GM23248 (cell line): ENCODE measurements at regions not wholly inside any gene's neighbourhood (a gene's known extent, or its start where the extent isn't known, plus 50 kb on each side); places are given as distances from the start of the nearest gene placed in this dataset.

Source experiments
- DNase-seq: peaks from one replicate; pipeline ENCODE4 v3.0.0-alpha.2; 2015
- H2AFZ ChIP-seq: fragments of 200-600 bp; sonication (generic); 2 replicates; pipeline ENCODE4 v1.6.1; 2016; ENCODE audit warnings: antibody characterized with exemption
- H3F3A ChIP-seq: fragments of 200-600 bp; sonication (generic); 2 replicates; pipeline ENCODE4 v1.6.1; 2016; ENCODE audit warnings: mild to moderate bottlenecking, antibody characterized with exemption, mixed run types; ENCODE audit not compliant: insufficient read depth
- H3K27ac ChIP-seq: fragments of 200-600 bp; sonication (generic); 2 replicates; pipeline ENCODE4 v1.5.1; 2016; ENCODE audit warnings: mild to moderate bottlenecking
- H3K27me3 ChIP-seq: fragments of 200-600 bp; sonication (generic); replicated peaks from 2 replicates; pipeline ENCODE4 v1.6.1; 2016; ENCODE audit warnings: mild to moderate bottlenecking; ENCODE audit not compliant: insufficient read depth
- H3K36me3 ChIP-seq: fragments of 200-600 bp; sonication (generic); 2 replicates; pipeline ENCODE4 v1.6.1; 2016; ENCODE audit warnings: low read depth, mild to moderate bottlenecking
- H3K4me1 ChIP-seq: fragments of 200-600 bp; sonication (generic); 2 replicates; pipeline ENCODE4 v1.6.1; 2016; ENCODE audit warnings: mild to moderate bottlenecking; ENCODE audit not compliant: insufficient read depth
- H3K4me2 ChIP-seq: fragments of 200-600 bp; sonication (generic); one replicate; pipeline ENCODE4 v1.6.1; 2016; ENCODE audit warnings: mild to moderate bottlenecking; ENCODE audit not compliant: unreplicated experiment
- H3K4me3 ChIP-seq: fragments of 200-600 bp; sonication (generic); 2 replicates; pipeline ENCODE4 v1.5.1; 2016; ENCODE audit warnings: mild to moderate bottlenecking
- H3K79me2 ChIP-seq: fragments of 200-600 bp; sonication (generic); 2 replicates; pipeline ENCODE4 v1.6.1; 2016; ENCODE audit warnings: mild to moderate bottlenecking; ENCODE audit not compliant: insufficient read depth
- H3K9ac ChIP-seq: fragments of 200-600 bp; sonication (generic); 2 replicates; pipeline ENCODE4 v1.6.1; 2016; ENCODE audit warnings: mild to moderate bottlenecking
- H3K9me2 ChIP-seq: fragments of 200-600 bp; sonication (generic); 2 replicates; pipeline ENCODE4 v1.6.1; 2016; ENCODE audit warnings: mixed run types, mild to moderate bottlenecking, moderate library complexity; ENCODE audit not compliant: insufficient read depth
- H3K9me3 ChIP-seq: fragments of 200-600 bp; sonication (generic); one replicate; pipeline ENCODE4 v1.6.1; 2017; ENCODE audit warnings: low read depth
- H4K20me1 ChIP-seq: fragments of 200-600 bp; sonication (generic); 2 replicates; pipeline ENCODE4 v1.6.0; 2016; ENCODE audit not compliant: insufficient read depth
- EZH2 ChIP-seq: fragments of 200-600 bp; sonication (generic); IDR thresholded peaks from 2 replicates; pipeline ENCODE4 v1.6.1; 2018; ENCODE audit warnings: antibody characterized with exemption, mild to moderate bottlenecking; ENCODE audit not compliant: insufficient read depth, poor library complexity, severe bottlenecking
- EZH2phosphoT487 ChIP-seq: fragments of 200-600 bp; sonication (generic); IDR thresholded peaks from 2 replicates; pipeline ENCODE4 v1.6.1; 2018; ENCODE audit warnings: antibody characterized with exemption, moderate library complexity, mild to moderate bottlenecking, low read depth; ENCODE audit not compliant: insufficient read depth
- WGBS, 2 experiments: methylation state at CpG; one replicate each; pipeline ENCODE4 v1.1.6; 2015 to 2017; ENCODE audit warnings: low lambda C conversion rate in 2 of 2, low coverage in 1 of 2; ENCODE audit errors: missing lambda C conversion rate in 2 of 2; 5-methylcytosine and 5-hydroxymethylcytosine counted together
- in situ Hi-C: fragments of 300-500 bp; cut with MboI; formaldehyde crosslinking; loops from 2 replicates; pipeline ENCODE4 v1.15.0; 2020

GRCh38 chrX:4764888-4765287 lies 1051.4 kb upstream of the PRKX start:
- H3K4me1 ChIP-seq, result no peaks in the 10 kb centered on the region
- H3K4me3 ChIP-seq, result no peak overlapping the region
- no peak for DNase-seq
- H3K27ac ChIP-seq, result no peak overlapping the region
- no peaks in the 10 kb centered on the region for H3K9me3 ChIP-seq
- no peaks in the 10 kb centered on the region for H4K20me1 ChIP-seq
- no peaks in the 10 kb centered on the region for H3K9me2 ChIP-seq
- in situ Hi-C loops, result no loop called here
- no peak for TF ChIP-seq EZH2phosphoT487
- H3K4me2 ChIP-seq, result no peak overlapping the region
- H3K36me3 ChIP-seq, result no peaks in the 10 kb centered on the region
- no peaks in the 10 kb centered on the region for H3K27me3 ChIP-seq
- H2AFZ ChIP-seq, result no peak overlapping the region
- no peaks in the 10 kb centered on the region for H3F3A ChIP-seq
- H3K9ac ChIP-seq, result no peak overlapping the region
- 20 to 26% methylated on average over 2 of the region's 2 CpGs for WGBS, 2 experiments
- no peaks in the 10 kb centered on the region for H3K79me2 ChIP-seq

- Histone ChIP-seq H3K9me3 (no peaks in the 10 kb centered on the region), H3K4me2 (no peak overlapping the region), H3K9me2 (no peaks in the 10 kb centered on the region), H3K36me3 (no peaks in the 10 kb centered on the region), H2AFZ (no peak overlapping the region), H3K79me2 (no peaks in the 10 kb centered on the region), H3K27ac (no peak overlapping the region), H4K20me1 (no peaks in the 10 kb centered on the region), H3K4me3 (no peak overlapping the region), H3K4me1 (no peaks in the 10 kb centered on the region), H3K9ac (no peak overlapping the region), H3K27me3 (no peaks in the 10 kb centered on the region), H3F3A (no peaks in the 10 kb centered on the region)
- in situ Hi-C loops, result no loop called here
- TF ChIP-seq EZH2 (no peak), EZH2phosphoT487 (no peak)
- 92% methylated on average over 3 of the region's 3 CpGs; no CpG with 5 or more reads in 1 of the 2 experiments for WGBS, 2 experiments
- DNase-seq, result no peak
Measured at GRCh38 chrX:4762196-4762595, 1048.7 kb upstream of the PRKX start.

- in situ Hi-C loops, result no loop called here
- no peaks in the 10 kb centered on the region for H3K4me1 ChIP-seq
Measured at GRCh38 chrX:4754878-4755604, 1041.6 kb upstream of the PRKX start.

GRCh38 chrX:4741024-4741423 lies 1027.6 kb upstream of the PRKX start:
- DNase-seq, result no peak
- Histone ChIP-seq H3K9ac (no peak overlapping the region), H3K9me3 (no peaks in the 10 kb centered on the region), H3K27me3 (no peaks in the 10 kb centered on the region), H3K4me2 (no peak overlapping the region), H3K36me3 (no peaks in the 10 kb centered on the region), H3K4me1 (no peaks in the 10 kb centered on the region), H3K9me2 (no peaks in the 10 kb centered on the region), H3K27ac (no peak overlapping the region), H3K4me3 (no peak overlapping the region), H2AFZ (no peak overlapping the region), H4K20me1 (no peaks in the 10 kb centered on the region), H3F3A (no peaks in the 10 kb centered on the region), H3K79me2 (no peaks in the 10 kb centered on the region)
- WGBS, 2 experiments, result 23 to 38% methylated on average over 5 of the region's 5 CpGs
- in situ Hi-C loops, result no loop called here
- TF ChIP-seq EZH2phosphoT487 (no peak), EZH2 (no peak)

More at GRCh38 chrX:4754878-4755604, 1041.6 kb upstream of the PRKX start:
- no peak overlapping the region for H3K4me2 ChIP-seq
- no peaks in the 10 kb centered on the region for H3K36me3 ChIP-seq
- no peak overlapping the region for H3K4me3 ChIP-seq
- no peaks in the 10 kb centered on the region for H4K20me1 ChIP-seq
- no peaks in the 10 kb centered on the region for H3K9me3 ChIP-seq
- DNase-seq, result no peak
- no peak overlapping the region for H2AFZ ChIP-seq
- H3F3A ChIP-seq, result no peaks in the 10 kb centered on the region
- no peaks in the 10 kb centered on the region for H3K79me2 ChIP-seq
- 18 to 22% methylated on average over 8 of the region's 8 CpGs for WGBS, 2 experiments
- H3K9ac ChIP-seq, result no peak overlapping the region
- H3K27me3 ChIP-seq, result no peaks in the 10 kb centered on the region
- no peak for TF ChIP-seq EZH2phosphoT487
- TF ChIP-seq EZH2, result no peak
- no peak overlapping the region for H3K27ac ChIP-seq
- H3K9me2 ChIP-seq, result no peaks in the 10 kb centered on the region
